GM23248 (cell line): ENCODE measurements at regions not wholly inside any gene's neighbourhood (a gene's known extent, or its start where the extent isn't known, plus 50 kb on each side); places are given as distances from the start of the nearest gene placed in this dataset.

Source experiments
- DNase-seq: peaks from one replicate; pipeline ENCODE4 v3.0.0-alpha.2; 2015
- H2AFZ ChIP-seq: fragments of 200-600 bp; sonication (generic); 2 replicates; pipeline ENCODE4 v1.6.1; 2016; ENCODE audit warnings: antibody characterized with exemption
- H3F3A ChIP-seq: fragments of 200-600 bp; sonication (generic); 2 replicates; pipeline ENCODE4 v1.6.1; 2016; ENCODE audit warnings: mild to moderate bottlenecking, antibody characterized with exemption, mixed run types; ENCODE audit not compliant: insufficient read depth
- H3K27ac ChIP-seq: fragments of 200-600 bp; sonication (generic); 2 replicates; pipeline ENCODE4 v1.5.1; 2016; ENCODE audit warnings: mild to moderate bottlenecking
- H3K27me3 ChIP-seq: fragments of 200-600 bp; sonication (generic); replicated peaks from 2 replicates; pipeline ENCODE4 v1.6.1; 2016; ENCODE audit warnings: mild to moderate bottlenecking; ENCODE audit not compliant: insufficient read depth
- H3K36me3 ChIP-seq: fragments of 200-600 bp; sonication (generic); 2 replicates; pipeline ENCODE4 v1.6.1; 2016; ENCODE audit warnings: low read depth, mild to moderate bottlenecking
- H3K4me1 ChIP-seq: fragments of 200-600 bp; sonication (generic); 2 replicates; pipeline ENCODE4 v1.6.1; 2016; ENCODE audit warnings: mild to moderate bottlenecking; ENCODE audit not compliant: insufficient read depth
- H3K4me2 ChIP-seq: fragments of 200-600 bp; sonication (generic); one replicate; pipeline ENCODE4 v1.6.1; 2016; ENCODE audit warnings: mild to moderate bottlenecking; ENCODE audit not compliant: unreplicated experiment
- H3K4me3 ChIP-seq: fragments of 200-600 bp; sonication (generic); 2 replicates; pipeline ENCODE4 v1.5.1; 2016; ENCODE audit warnings: mild to moderate bottlenecking
- H3K79me2 ChIP-seq: fragments of 200-600 bp; sonication (generic); 2 replicates; pipeline ENCODE4 v1.6.1; 2016; ENCODE audit warnings: mild to moderate bottlenecking; ENCODE audit not compliant: insufficient read depth
- H3K9ac ChIP-seq: fragments of 200-600 bp; sonication (generic); 2 replicates; pipeline ENCODE4 v1.6.1; 2016; ENCODE audit warnings: mild to moderate bottlenecking
- H3K9me2 ChIP-seq: fragments of 200-600 bp; sonication (generic); 2 replicates; pipeline ENCODE4 v1.6.1; 2016; ENCODE audit warnings: mixed run types, mild to moderate bottlenecking, moderate library complexity; ENCODE audit not compliant: insufficient read depth
- H3K9me3 ChIP-seq: fragments of 200-600 bp; sonication (generic); one replicate; pipeline ENCODE4 v1.6.1; 2017; ENCODE audit warnings: low read depth
- H4K20me1 ChIP-seq: fragments of 200-600 bp; sonication (generic); 2 replicates; pipeline ENCODE4 v1.6.0; 2016; ENCODE audit not compliant: insufficient read depth
- EZH2 ChIP-seq: fragments of 200-600 bp; sonication (generic); IDR thresholded peaks from 2 replicates; pipeline ENCODE4 v1.6.1; 2018; ENCODE audit warnings: antibody characterized with exemption, mild to moderate bottlenecking; ENCODE audit not compliant: insufficient read depth, poor library complexity, severe bottlenecking
- EZH2phosphoT487 ChIP-seq: fragments of 200-600 bp; sonication (generic); IDR thresholded peaks from 2 replicates; pipeline ENCODE4 v1.6.1; 2018; ENCODE audit warnings: antibody characterized with exemption, moderate library complexity, mild to moderate bottlenecking, low read depth; ENCODE audit not compliant: insufficient read depth
- whole genome bisulfite sequencing, 2 experiments: methylation state at CpG; one replicate each; pipeline ENCODE4 v1.1.6; 2015 to 2017; ENCODE audit warnings: low lambda C conversion rate in 2 of 2, low coverage in 1 of 2; ENCODE audit errors: missing lambda C conversion rate in 2 of 2; 5-methylcytosine and 5-hydroxymethylcytosine counted together
- in situ Hi-C: fragments of 300-500 bp; cut with MboI; formaldehyde crosslinking; loops from 2 replicates; pipeline ENCODE4 v1.15.0; 2020

- no peaks in the 10 kb centered on the region for H4K20me1 ChIP-seq
- no peaks in the 10 kb centered on the region for H3K36me3 ChIP-seq
- WGBS, 2 experiments: 0% methylated on average over 2 of the region's 2 CpGs
- TF ChIP-seq EZH2phosphoT487 (no peak), EZH2 (no peak)
- no peaks in the 10 kb centered on the region for H3K79me2 ChIP-seq
- H3F3A ChIP-seq: no peaks in the 10 kb centered on the region
- in situ Hi-C loops: no loop called here
- no peak overlapping the region for H3K27ac ChIP-seq
- H3K9me3 ChIP-seq: no peaks in the 10 kb centered on the region
- H3K9ac ChIP-seq: no peak overlapping the region
- no peak overlapping the region for H2AFZ ChIP-seq
- H3K4me2 ChIP-seq: no peak overlapping the region
- no peaks in the 10 kb centered on the region; the same call in 1 of the 2 replicates for H3K27me3 ChIP-seq
- H3K9me2 ChIP-seq: no peaks in the 10 kb centered on the region
- DNase-seq: no peak
- no peak overlapping the region for H3K4me3 ChIP-seq
- H3K4me1 ChIP-seq: no peaks in the 10 kb centered on the region
Observed at GRCh38 chr4:157934151-157934550, 238.7 kb downstream of the GASK1B start.

GRCh38 chr4:157932936-157933335, 239.9 kb downstream of the GASK1B start:
- Histone ChIP-seq H3F3A (no peaks in the 10 kb centered on the region), H3K36me3 (no peaks in the 10 kb centered on the region), H3K4me1 (no peaks in the 10 kb centered on the region), H3K4me3 (no peak overlapping the region), H3K9me2 (no peaks in the 10 kb centered on the region), H3K9me3 (no peaks in the 10 kb centered on the region), H3K27me3 (no peaks in the 10 kb centered on the region), H4K20me1 (no peaks in the 10 kb centered on the region), H3K27ac (no peak overlapping the region), H3K9ac (no peak overlapping the region), H2AFZ (no peak overlapping the region), H3K4me2 (no peak overlapping the region), H3K79me2 (no peaks in the 10 kb centered on the region)
- in situ Hi-C loops: no loop called here
- no peak for DNase-seq
- 44 to 48% methylated on average over 1 of the region's 1 CpG for WGBS, 2 experiments
- TF ChIP-seq EZH2 (no peak), EZH2phosphoT487 (no peak)

- Histone ChIP-seq H3K9me3 (no peaks in the 10 kb centered on the region), H3K9me2 (no peaks in the 10 kb centered on the region), H3K4me1 (no peaks in the 10 kb centered on the region), H3K27me3 (no peaks in the 10 kb centered on the region), H3K27ac (no peak overlapping the region), H3K4me3 (no peak overlapping the region), H3K79me2 (no peaks in the 10 kb centered on the region), H3K36me3 (no peaks in the 10 kb centered on the region), H3K4me2 (no peak overlapping the region), H3F3A (no peaks in the 10 kb centered on the region), H2AFZ (no peak overlapping the region), H4K20me1 (no peaks in the 10 kb centered on the region), H3K9ac (no peak overlapping the region)
- DNase-seq: no peak
- in situ Hi-C loops: no loop called here
- no peak for TF ChIP-seq EZH2
- no peak for TF ChIP-seq EZH2phosphoT487
- WGBS, 2 experiments: 4 to 21% methylated on average over 1 of the region's 1 CpG
Observed at GRCh38 chr4:157929486-157929885, 243.3 kb downstream of the GASK1B start.

- in situ Hi-C loops: no loop called here
- Histone ChIP-seq H3K4me3 (no peak overlapping the region), H4K20me1 (no peaks in the 10 kb centered on the region), H3K9me2 (no peaks in the 10 kb centered on the region), H3K27ac (no peak overlapping the region), H3K9me3 (no peaks in the 10 kb centered on the region), H2AFZ (no peak overlapping the region), H3K79me2 (no peaks in the 10 kb centered on the region), H3K4me2 (no peak overlapping the region), H3K36me3 (no peaks in the 10 kb centered on the region), H3K27me3 (no peaks in the 10 kb centered on the region), H3K4me1 (no peaks in the 10 kb centered on the region), H3F3A (no peaks in the 10 kb centered on the region), H3K9ac (no peak overlapping the region)
- TF ChIP-seq EZH2 (no peak), EZH2phosphoT487 (no peak)
- WGBS, 2 experiments: 16 to 20% methylated on average over 2 of the region's 2 CpGs
- DNase-seq: no peak
Observed at GRCh38 chr4:157918036-157918832, 254.6 kb downstream of the GASK1B start.
